ENCODE measurements at regions not wholly inside any gene's neighbourhood (a gene's known extent, or its start where the extent isn't known, plus 50 kb on each side); places are given as distances from the start of the nearest gene placed in this dataset.
"Not testable (repeated sequence)": the region's sequence is repeated elsewhere in the genome, so short reads cannot be mapped to it uniquely, and the experiment has no call there.

DNA sequence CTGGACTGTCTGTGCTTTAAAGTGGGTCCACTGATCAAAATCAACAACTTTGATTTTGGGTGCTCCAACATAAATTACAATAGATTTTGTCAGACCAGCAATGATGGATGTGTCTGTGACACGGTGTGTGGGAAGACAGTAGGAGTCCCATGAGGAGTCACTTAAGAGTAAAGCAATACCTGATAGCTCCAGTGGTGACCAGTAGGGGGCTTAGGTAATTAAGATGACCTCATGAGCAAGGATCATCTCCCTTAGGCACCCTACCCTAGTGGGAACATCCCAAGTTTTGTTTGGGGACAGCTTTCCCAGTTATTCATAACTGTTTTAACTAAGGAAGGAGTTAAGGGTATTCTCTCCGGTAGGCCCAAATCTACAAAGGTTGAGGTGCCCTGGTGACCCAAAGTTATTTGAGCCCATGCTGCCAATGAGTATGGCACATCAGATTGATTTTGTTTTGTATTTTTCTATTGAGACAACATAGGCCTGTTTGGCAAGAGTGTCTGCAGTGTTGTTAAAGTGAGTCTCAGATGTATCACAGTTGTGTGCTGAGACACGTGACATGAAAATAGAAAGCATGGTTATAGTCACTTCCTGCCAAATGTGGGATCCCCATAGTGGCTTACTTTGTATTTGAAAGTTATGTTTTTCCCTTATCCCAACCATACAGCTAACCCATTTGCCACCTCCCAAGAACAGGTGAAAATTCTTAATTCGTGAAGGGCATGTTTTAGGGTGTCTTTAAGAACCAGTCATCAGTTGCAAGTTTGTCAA is 1337.6 kb upstream of the SLC39A10 start:
- Histone ChIP-seq H3K9me3 (ENCODE audit: control insufficient read depth, low read length) (no peaks in the 10 kb centered on the region), H3K4me3 (ENCODE audit: low read length) (no peak overlapping the region), H3K4me1 (ENCODE audit: control insufficient read depth, insufficient read depth, low read length) (no peaks in the 10 kb centered on the region), H3K27ac (ENCODE audit: low read length) (no peak overlapping the region), H3K27me3 (ENCODE audit: control insufficient read depth, insufficient read depth) (no peaks in the 10 kb centered on the region)
- ATAC-seq (no peak), DNase-seq (no peak)
- intact Hi-C loops (cut with DNase I): no loop called here
- 83% methylated on average over 4 of the region's 4 CpGs for WGBS

- no peaks in the 10 kb centered on the region for H3K27me3 ChIP-seq (ENCODE audit: control insufficient read depth, insufficient read depth)
- H3K27ac ChIP-seq (ENCODE audit: low read length): no peak overlapping the region
- H3K4me3 ChIP-seq (ENCODE audit: low read length): no peak overlapping the region
- 92% methylated on average over 3 of the region's 3 CpGs for WGBS
- ATAC-seq: no peak
- DNase-seq: no peak
- intact Hi-C loops (cut with DNase I): no loop called here
- H3K4me1 ChIP-seq (ENCODE audit: control insufficient read depth, insufficient read depth, low read length): no peaks in the 10 kb centered on the region
- H3K9me3 ChIP-seq (ENCODE audit: control insufficient read depth, low read length): no peaks in the 10 kb centered on the region
Measured at GRCh38 chr2:194314042-194314441, 1343.0 kb upstream of the SLC39A10 start.

DNA sequence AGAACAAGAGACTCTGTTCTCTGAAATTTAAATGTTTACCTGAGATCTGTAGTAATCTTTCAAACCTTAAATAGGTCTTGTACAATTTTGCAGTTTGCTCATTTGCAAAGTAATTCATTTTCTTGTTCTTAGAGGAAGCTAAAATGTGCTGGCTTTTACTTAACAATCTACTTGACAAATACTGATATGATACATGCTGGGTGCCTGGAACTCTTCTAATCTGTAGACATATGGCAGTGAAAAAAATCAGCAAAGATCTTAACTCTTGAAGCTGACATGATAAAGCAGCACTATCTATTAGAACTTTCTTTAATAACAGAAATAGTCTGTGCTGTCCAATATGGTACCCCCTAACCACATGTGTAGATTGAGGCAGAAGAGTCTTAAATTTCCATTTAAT is 1352.8 kb upstream of the SLC39A10 start:
- H3K4me1 ChIP-seq (ENCODE audit: control insufficient read depth, insufficient read depth, low read length): no peaks in the 10 kb centered on the region
- ATAC-seq: no peak
- intact Hi-C loops (cut with DNase I): no loop called here
- no peaks in the 10 kb centered on the region for H3K9me3 ChIP-seq (ENCODE audit: control insufficient read depth, low read length)
- H3K27me3 ChIP-seq (ENCODE audit: control insufficient read depth, insufficient read depth): no peaks in the 10 kb centered on the region
- DNase-seq: no peak
- no peak overlapping the region for H3K4me3 ChIP-seq (ENCODE audit: low read length)
- no peak overlapping the region for H3K27ac ChIP-seq (ENCODE audit: low read length)

DNA sequence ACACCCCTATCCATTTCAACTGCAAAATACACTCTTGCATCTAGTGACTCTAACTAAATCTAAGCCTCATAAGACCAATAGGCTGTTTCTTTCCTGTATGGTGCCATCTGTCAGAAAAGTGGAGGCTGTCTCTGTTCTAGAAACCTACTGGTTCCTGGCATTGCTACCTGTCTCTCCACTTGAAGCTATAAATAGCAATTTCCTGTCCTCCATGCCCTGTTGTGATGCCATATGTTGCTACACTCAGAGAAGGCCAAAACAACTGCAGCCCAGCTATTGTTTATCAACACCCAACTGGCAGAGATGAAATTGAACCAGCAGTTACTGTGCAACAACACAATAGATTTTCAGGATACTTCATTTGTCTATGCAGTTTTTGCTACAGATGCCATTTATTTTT is 1355.1 kb upstream of the SLC39A10 start:
- ATAC-seq (no peak), DNase-seq (no peak)
- intact Hi-C loops (cut with DNase I): no loop called here

DNA sequence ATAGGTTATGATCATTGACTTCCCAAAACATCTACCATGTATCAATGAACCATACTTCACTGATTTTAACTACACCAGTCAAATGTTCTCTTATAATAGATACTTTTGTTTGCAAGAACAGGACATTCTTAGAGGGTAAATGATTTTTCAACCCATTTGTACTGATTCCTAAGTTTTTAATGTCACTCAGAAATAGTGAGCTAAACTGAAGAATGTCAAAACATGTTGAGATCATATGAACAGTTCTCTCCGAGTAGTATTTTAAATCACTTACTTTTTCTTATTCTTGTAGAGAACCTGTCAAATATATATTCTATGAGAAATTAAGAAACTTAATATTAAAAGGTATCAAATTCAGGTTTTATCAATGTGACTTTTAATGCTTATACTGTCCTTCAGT is 1362.9 kb upstream of the SLC39A10 start:
- Histone ChIP-seq H3K9me3 (ENCODE audit: control insufficient read depth, low read length) (no peaks in the 10 kb centered on the region), H3K4me1 (ENCODE audit: control insufficient read depth, insufficient read depth, low read length) (no peaks in the 10 kb centered on the region), H3K27ac (ENCODE audit: low read length) (no peak overlapping the region), H3K4me3 (ENCODE audit: low read length) (no peak overlapping the region), H3K27me3 (ENCODE audit: control insufficient read depth, insufficient read depth) (no peaks in the 10 kb centered on the region)
- intact Hi-C loops (cut with DNase I): no loop called here
- DNase-seq: no peak
- ATAC-seq: no peak
- WGBS: 76% methylated on average over 1 of the region's 1 CpG

More for the DNA sequence above, 1355.1 kb upstream of the SLC39A10 start:
- no peak overlapping the region for H3K27ac ChIP-seq (ENCODE audit: low read length)
- H3K4me3 ChIP-seq (ENCODE audit: low read length): no peak overlapping the region
- H3K27me3 ChIP-seq (ENCODE audit: control insufficient read depth, insufficient read depth): no peaks in the 10 kb centered on the region
- no peaks in the 10 kb centered on the region for H3K4me1 ChIP-seq (ENCODE audit: control insufficient read depth, insufficient read depth, low read length)
- H3K9me3 ChIP-seq (ENCODE audit: control insufficient read depth, low read length): no peaks in the 10 kb centered on the region

GRCh38 chr2:194291104-194291503 is 1365.9 kb upstream of the SLC39A10 start:
- H3K4me3 ChIP-seq (ENCODE audit: low read length): no peak overlapping the region
- intact Hi-C loops (cut with DNase I): no loop called here
- no peaks in the 10 kb centered on the region for H3K9me3 ChIP-seq (ENCODE audit: control insufficient read depth, low read length)
- H3K27me3 ChIP-seq (ENCODE audit: control insufficient read depth, insufficient read depth): no peaks in the 10 kb centered on the region
- no peaks in the 10 kb centered on the region for H3K4me1 ChIP-seq (ENCODE audit: control insufficient read depth, insufficient read depth, low read length)
- ATAC-seq (no peak), DNase-seq (no peak)
- 76% methylated on average over 4 of the region's 4 CpGs for WGBS
- H3K27ac ChIP-seq (ENCODE audit: low read length): no peak overlapping the region

- Histone ChIP-seq H3K4me3 (ENCODE audit: low read length) (no peak overlapping the region), H3K4me1 (ENCODE audit: control insufficient read depth, insufficient read depth, low read length) (no peaks in the 10 kb centered on the region), H3K9me3 (ENCODE audit: control insufficient read depth, low read length) (no peaks in the 10 kb centered on the region), H3K27me3 (ENCODE audit: control insufficient read depth, insufficient read depth) (no peaks in the 10 kb centered on the region), H3K27ac (ENCODE audit: low read length) (no peak overlapping the region)
- WGBS: 75% methylated on average over 4 of the region's 4 CpGs
- ATAC-seq (no peak), DNase-seq (no peak)
- intact Hi-C loops (cut with DNase I): no loop called here
Measured at GRCh38 chr2:194289712-194290346, 1367.2 kb upstream of the SLC39A10 start.

DNA sequence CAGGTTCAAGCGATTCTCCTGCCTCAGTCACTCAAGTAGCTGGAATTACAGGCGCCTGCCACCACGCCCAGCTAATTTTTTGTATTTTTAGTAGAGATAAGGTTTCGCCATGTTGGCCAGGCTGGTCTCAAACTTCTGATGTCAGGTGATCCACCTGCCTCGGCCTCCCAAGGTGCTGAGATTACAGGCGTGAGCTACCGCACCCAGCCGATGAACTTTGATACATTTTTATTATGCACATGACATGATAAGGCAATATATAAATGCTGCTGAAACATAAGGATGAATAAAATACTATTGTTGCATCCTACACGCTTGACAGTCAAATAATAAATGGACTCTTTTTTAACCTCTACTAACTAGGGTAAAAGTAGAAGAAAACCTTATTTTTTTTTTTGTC is 1380.4 kb upstream of the SLC39A10 start:
- H3K4me3 ChIP-seq (ENCODE audit: low read length); ATAC-seq; DNase-seq; intact Hi-C loops (cut with DNase I); H3K27ac ChIP-seq (ENCODE audit: low read length); H3K9me3 ChIP-seq (ENCODE audit: control insufficient read depth, low read length); H3K27me3 ChIP-seq (ENCODE audit: control insufficient read depth, insufficient read depth); H3K4me1 ChIP-seq (ENCODE audit: control insufficient read depth, insufficient read depth, low read length): not testable (repeated sequence)
- 83% methylated on average over 9 of the region's 9 CpGs for WGBS

DNA sequence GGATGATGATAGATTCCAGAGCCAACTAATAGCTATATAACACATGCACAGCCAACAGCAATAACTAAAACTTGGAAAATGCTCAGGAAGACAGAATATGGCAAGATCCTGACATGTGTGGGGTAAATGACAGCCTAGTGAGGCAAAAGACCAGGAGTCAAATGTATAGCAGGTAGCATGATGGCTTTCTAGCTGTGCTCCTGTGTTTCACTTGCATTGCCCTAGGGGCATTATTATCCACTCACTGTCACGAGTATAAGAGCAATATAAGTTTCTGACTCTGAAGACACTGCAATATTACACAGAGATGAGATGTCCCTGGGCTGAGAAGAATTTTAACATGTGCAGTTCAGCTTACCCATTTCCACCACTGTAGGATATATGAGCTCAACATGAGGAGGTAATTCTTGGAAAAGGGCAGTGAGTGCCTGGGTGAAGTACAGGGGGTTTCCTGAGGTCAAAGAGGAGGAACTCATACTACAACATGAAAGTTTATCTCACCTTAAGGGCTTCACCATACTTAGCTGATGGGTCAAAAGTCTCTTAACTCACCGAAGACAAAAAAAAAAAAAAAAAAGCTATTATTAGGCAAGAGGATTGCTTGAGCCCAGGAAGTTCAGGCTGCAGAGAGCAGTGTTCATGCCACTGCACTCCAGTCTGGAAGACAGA is 1385.6 kb upstream of the SLC39A10 start:
- H3K27ac ChIP-seq (ENCODE audit: low read length): no peak overlapping the region
- ATAC-seq (no peak), DNase-seq (no peak)
- H3K4me1 ChIP-seq (ENCODE audit: control insufficient read depth, insufficient read depth, low read length): no peaks in the 10 kb centered on the region
- H3K9me3 ChIP-seq (ENCODE audit: control insufficient read depth, low read length): no peaks in the 10 kb centered on the region
- H3K27me3 ChIP-seq (ENCODE audit: control insufficient read depth, insufficient read depth): no peaks in the 10 kb centered on the region
- WGBS: 46% methylated on average over 2 of the region's 2 CpGs
- H3K4me3 ChIP-seq (ENCODE audit: low read length): no peak overlapping the region
- intact Hi-C loops (cut with DNase I): no loop called here

DNA sequence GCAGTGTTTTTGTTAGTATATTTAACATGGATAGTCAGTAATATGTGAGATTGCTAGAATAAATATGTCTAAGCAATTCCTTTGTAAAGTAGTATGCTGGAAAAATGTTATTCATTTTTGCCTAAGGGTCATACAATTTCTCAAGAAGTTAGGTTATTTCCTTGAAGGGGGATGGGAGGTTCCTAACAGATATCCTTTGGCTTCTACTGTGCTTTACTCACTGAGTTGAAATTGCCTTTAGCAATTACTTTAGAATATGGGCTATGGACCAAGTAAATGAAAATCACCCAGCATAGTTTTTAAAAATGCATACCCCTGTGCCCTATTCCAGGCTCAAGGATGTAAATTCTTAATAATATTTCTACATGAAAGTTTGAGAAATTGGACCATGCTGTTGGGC is 1386.4 kb upstream of the SLC39A10 start:
- intact Hi-C loops (cut with DNase I): no loop called here
- H3K4me3 ChIP-seq (ENCODE audit: low read length): no peak overlapping the region
- H3K4me1 ChIP-seq (ENCODE audit: control insufficient read depth, insufficient read depth, low read length): no peaks in the 10 kb centered on the region
- H3K27ac ChIP-seq (ENCODE audit: low read length): no peak overlapping the region
- no peaks in the 10 kb centered on the region for H3K27me3 ChIP-seq (ENCODE audit: control insufficient read depth, insufficient read depth)
- ATAC-seq: no peak
- no peaks in the 10 kb centered on the region for H3K9me3 ChIP-seq (ENCODE audit: control insufficient read depth, low read length)
- DNase-seq: no peak

DNA sequence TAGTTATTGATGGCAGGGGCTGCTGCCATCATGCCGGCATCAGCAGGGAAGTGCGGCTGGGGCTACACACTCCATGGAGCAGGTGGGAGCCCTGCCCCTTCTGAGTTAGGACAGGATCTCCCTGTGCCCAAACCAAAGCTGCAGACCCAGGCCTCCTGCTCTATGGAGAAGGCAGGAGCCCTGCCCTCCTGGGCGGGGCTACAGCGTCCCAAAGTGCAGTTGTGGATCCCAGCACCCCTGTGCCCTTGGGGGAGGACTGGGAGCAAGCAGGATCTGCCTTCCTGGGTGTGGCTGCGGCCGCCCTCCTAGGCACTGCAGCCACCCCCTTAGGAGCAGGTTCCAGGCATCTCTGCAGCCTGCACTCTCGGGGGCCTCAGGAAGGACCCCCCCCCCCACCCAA is 1392.4 kb upstream of the SLC39A10 start:
- no peak for DNase-seq
- no peak overlapping the region for H3K4me3 ChIP-seq (ENCODE audit: low read length)
- H3K9me3 ChIP-seq (ENCODE audit: control insufficient read depth, low read length): no peaks in the 10 kb centered on the region
- no peaks in the 10 kb centered on the region for H3K4me1 ChIP-seq (ENCODE audit: control insufficient read depth, insufficient read depth, low read length)
- WGBS: 83% methylated on average over 7 of the region's 7 CpGs
- intact Hi-C loops (cut with DNase I): no loop called here
- no peak overlapping the region for H3K27ac ChIP-seq (ENCODE audit: low read length)
- no peaks in the 10 kb centered on the region for H3K27me3 ChIP-seq (ENCODE audit: control insufficient read depth, insufficient read depth)
- ATAC-seq: no peak
